HG02840 (cell line): ENCODE measurements at regions not wholly inside any gene's neighbourhood (a gene's known extent, or its start where the extent isn't known, plus 50 kb on each side); places are given as distances from the start of the nearest gene placed in this dataset.

Experiments used
- ATAC-seq: cut with Tn5 transposase; IDR thresholded peaks from one replicate; pipeline ENCODE4 v1.9.1; 2021; ENCODE audit warnings: mild to moderate bottlenecking, moderate library complexity, moderate number of reproducible peaks; ENCODE audit not compliant: unreplicated experiment, low FRiP score

DNA sequence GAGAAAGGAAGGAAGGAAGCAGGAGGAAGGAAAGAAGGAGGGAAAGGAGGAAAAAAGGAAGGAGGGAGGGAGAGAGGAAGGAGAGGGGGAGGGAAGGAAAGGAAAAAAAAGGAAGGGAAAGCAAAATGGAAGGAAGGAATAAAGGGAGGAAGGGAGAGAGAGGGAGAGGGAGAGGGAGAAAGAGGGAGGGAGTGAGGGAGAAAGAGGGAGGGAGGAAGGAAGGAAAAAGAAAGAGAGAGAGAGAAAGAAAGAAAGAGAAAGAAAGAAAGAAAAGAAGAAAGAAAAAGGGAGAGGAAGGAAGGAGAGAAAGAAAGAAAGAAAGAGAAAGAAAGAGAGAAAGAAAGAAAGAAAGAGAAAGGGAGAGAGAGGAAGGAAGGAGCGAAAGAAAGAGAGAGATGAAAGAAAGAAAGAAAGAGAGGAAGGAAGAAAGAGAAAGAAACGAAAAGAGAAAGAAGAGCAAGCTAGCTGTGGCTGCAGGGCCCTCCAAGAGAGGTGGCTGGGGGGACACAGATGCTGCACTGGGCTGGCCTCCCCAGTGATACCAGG is 472.4 kb upstream of the MGMT start:
- no peak for ATAC-seq

GRCh38 chr10:128995676-128996075 is 471.4 kb upstream of the MGMT start:
- no peak for ATAC-seq

DNA sequence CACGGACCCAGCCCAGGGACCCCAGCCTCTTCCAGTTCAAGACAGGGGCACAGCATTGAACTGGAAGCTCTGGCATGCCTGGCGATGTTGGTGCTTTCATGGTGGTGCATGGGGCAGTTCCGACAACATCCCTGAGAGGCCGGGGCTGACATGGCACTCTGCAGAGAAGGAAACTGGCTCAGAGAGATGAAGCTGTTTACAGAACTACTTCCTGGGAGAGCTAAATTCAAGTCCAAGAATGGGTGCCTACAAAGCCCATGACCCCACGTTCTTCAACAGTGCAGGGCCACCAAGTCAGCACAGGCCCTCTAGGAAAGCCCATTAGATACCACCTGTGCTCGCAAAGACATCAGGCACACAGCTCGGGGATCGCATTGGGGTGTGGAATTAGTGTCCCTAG is 470.9 kb upstream of the MGMT start:
- no peak for ATAC-seq

DNA sequence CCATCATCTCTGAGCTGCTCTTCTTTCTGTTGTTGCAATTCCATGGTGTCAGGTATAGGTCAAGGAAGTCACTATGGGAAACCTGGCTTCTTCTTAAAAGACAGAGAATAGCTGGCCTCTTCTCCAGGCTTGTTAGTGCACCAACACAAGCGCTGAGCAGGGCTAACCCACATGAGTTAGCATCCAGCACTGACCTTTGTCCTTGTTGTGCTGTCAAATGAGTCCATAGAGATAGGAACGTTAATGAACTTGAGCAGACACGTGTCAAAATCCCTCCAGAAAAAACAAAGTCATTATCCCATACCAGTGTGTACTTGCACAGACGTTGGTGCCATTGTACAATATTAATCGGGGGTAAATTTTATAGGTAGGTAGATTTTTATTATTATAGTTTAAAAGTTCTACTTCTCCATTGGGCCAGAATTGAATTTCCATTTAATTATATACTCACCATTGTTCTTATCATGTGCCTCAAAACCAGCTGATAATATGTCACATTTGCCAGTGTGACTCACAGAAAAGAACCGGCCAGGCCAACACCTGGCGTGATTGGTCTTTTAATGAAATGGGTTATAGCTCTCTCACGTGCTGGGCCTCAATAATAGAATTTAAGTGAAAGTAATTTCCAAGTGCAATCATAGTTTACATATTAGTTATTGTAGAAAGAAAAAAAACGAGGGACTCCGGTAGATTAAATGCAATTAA is 468.8 kb upstream of the MGMT start:
- ATAC-seq, result no peak

- ATAC-seq, result no peak
Observed at GRCh38 chr10:129004398-129004797, 462.6 kb upstream of the MGMT start.

DNA sequence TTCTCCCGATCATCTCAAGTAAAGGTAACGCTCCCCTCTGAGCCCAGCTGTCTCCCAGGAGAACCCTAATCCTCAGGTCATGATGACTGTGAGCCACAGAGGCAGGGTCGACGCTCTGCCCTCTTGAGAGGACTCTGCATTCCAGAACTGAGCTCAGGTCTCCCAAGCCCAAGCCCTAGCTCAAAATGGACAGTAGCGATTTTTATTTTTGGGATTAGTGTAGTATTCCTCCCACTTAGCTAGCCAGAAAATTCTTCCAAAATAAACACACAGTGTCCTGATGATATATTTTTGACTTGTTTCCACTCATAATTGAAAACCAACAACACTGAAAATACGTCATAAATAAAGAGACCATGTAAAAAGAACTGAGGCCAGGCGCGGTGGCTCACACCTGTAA is 462.0 kb upstream of the MGMT start:
- ATAC-seq, result no peak

- ATAC-seq, result no peak
Observed at GRCh38 chr10:129005804-129006203, 461.2 kb upstream of the MGMT start.

DNA sequence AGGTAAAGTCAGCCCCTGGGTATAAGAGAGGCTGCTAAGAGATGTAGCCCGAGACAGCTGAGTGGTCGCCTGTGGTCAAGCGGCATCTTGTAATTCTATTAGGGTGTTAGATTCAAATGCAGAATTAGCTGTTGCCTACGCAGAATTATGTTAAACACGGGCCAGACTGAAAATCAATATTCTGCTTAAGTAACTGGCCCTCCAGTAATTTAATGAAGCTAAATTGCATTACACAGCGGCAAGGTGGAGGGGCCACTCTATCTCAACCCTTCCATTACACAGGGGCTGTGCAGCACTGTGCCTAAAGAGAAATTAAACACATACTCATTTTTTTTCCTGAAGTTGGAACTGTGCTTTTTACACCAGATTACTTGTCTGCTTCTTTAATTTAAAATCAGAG is 448.5 kb upstream of the MGMT start:
- no peak for ATAC-seq

- ATAC-seq, result no peak
Observed at GRCh38 chr10:129020651-129021330, 446.2 kb upstream of the MGMT start.

GRCh38 chr10:129021594-129022304 is 445.3 kb upstream of the MGMT start:
- no peak for ATAC-seq

- no peak for ATAC-seq
Observed at GRCh38 chr10:129023082-129023481, 444.0 kb upstream of the MGMT start.

DNA sequence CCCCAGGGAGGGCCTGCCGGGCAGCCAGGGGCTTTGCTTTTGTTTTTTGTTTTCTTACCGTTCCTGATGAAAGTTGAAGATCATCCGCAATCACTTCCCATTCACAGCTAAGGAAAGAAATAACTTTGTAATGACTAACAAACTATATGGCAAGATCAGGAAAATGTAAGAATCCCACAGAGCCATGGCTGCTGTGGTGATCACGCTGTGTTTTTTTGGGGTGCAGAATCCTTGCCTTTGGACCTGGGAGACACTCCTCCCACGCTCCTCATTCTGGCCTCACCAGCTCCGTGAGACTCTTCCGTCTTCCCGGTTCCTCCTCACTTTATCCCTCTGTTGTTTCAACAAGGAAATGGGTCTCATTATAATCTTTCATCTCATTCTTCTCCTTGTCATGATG is 443.0 kb upstream of the MGMT start:
- ATAC-seq, result no peak

GRCh38 chr10:129025787-129026186 is 441.3 kb upstream of the MGMT start:
- no peak for ATAC-seq

GRCh38 chr10:129027906-129028305 is 439.1 kb upstream of the MGMT start:
- ATAC-seq, result no peak

DNA sequence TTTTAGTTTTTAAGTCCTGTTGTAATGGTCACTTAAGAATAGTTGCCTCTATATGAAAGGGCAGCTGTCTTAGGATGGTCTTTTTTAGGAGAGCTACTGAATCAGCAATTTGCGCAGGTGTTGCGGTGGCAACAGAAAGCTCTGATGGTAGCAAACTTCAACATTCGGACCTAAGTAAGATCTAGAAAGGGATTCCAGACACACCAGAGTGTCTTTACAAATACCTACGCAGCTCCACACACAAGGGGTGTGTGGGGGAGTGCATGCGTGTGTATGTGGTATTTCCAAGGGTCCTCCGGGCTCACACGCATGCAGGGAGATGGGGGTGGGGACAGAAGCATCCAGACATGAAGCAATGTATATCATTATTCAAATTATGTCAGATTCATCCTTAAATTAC is 438.6 kb upstream of the MGMT start:
- ATAC-seq, result no peak

GRCh38 chr10:129029051-129029450 is 438.0 kb upstream of the MGMT start:
- no peak for ATAC-seq

- ATAC-seq, result no peak
Observed at GRCh38 chr10:129029851-129030602, 437.0 kb upstream of the MGMT start.

GRCh38 chr10:129030603-129030895 is 436.5 kb upstream of the MGMT start:
- ATAC-seq, result no peak

GRCh38 chr10:129030996-129031843 is 435.8 kb upstream of the MGMT start:
- no peak for ATAC-seq

- no peak for ATAC-seq
Observed at GRCh38 chr10:129031844-129032150, 435.2 kb upstream of the MGMT start.
